GM19025 (cell line): ENCODE measurements at regions not wholly inside any gene's neighbourhood (a gene's known extent, or its start where the extent isn't known, plus 50 kb on each side); places are given as distances from the start of the nearest gene placed in this dataset.
"Not testable (repeated sequence)": the region's sequence is repeated elsewhere in the genome, so short reads cannot be mapped to it uniquely, and the experiment has no call there.

Source experiments
- ATAC-seq: cut with Tn5 transposase; IDR thresholded peaks from one replicate; pipeline ENCODE4 v1.9.1; 2021; ENCODE audit warnings: mild to moderate bottlenecking, low read depth, moderate library complexity; ENCODE audit not compliant: unreplicated experiment

GRCh38 chr3:20238199-20238598, 52.2 kb upstream of the SGO1 start:
- not testable (repeated sequence) for ATAC-seq

- ATAC-seq = no peak
These were observed 50.6 kb upstream of the SGO1 start for GRCh38 chr3:20236603-20237002.
